Endothelial cell of umbilical vein (primary cell): ENCODE measurements at regions not wholly inside any gene's neighbourhood (a gene's known extent, or its start where the extent isn't known, plus 50 kb on each side); places are given as distances from the start of the nearest gene placed in this dataset.

ENCODE experiments used
- BruUV-seq: library from RNA; stranded (reverse); fragments of 400-500 nt; replicated peaks from 2 replicates; lab custom pipeline; 2021; lab: Mats Ljungman, UMichigan
- CTCF ChIA-PET: fragments of 300-600, 350-600 bp; sonication (Branson Sonifier 250); formaldehyde crosslinking; loops from one replicate; lab custom pipeline; 2021; ENCODE audit warnings: antibody characterized with exemption, inconsistent platforms; lab: Charles Lee
- POLR2A ChIA-PET: fragments of 300-600, 350-600 bp; sonication (Branson Sonifier 250); formaldehyde crosslinking; loops from one replicate; lab custom pipeline; 2021; ENCODE audit warnings: antibody characterized with exemption, inconsistent platforms; lab: Charles Lee
- DNase-seq: peaks from one replicate; pipeline ENCODE4 v3.0.0-alpha.2; 2011; ENCODE audit warnings: low read depth, low spot score
- FAIRE-seq: peaks from 2 replicates; lab custom pipeline; 2011; peaks lifted over from hg19 to GRCh38; lab: Jason Lieb, UNC
- H2AFZ ChIP-seq: 2 replicates; pipeline ENCODE4 v1.6.0; 2012; ENCODE audit warnings: low read depth, low read length, control low read depth, inconsistent platforms
- H3K27ac ChIP-seq: 2 replicates; pipeline ENCODE4 v1.5.1; 2011; ENCODE audit warnings: low read depth, mild to moderate bottlenecking, control low read depth, low read length, moderate library complexity; ENCODE audit not compliant: insufficient read depth
- H3K27me3 ChIP-seq, 2 experiments: 2 replicates each; pipeline versions ENCODE4 v1.6.0 to v1.6.1; 2011; ENCODE audit warnings: low read length in 2 of 2, mixed read lengths in 1 of 2; ENCODE audit not compliant: control insufficient read depth in 2 of 2, insufficient read depth in 2 of 2
- H3K36me3 ChIP-seq, 2 experiments: 2 replicates in 1 of 2; 3 replicates in 1 of 2; pipeline ENCODE4 v1.5.1; 2011; ENCODE audit warnings: low read length in 2 of 2, mild to moderate bottlenecking in 1 of 2, moderate library complexity in 1 of 2; ENCODE audit not compliant: control insufficient read depth in 2 of 2, insufficient read depth in 2 of 2; ENCODE audit errors: extremely low read depth in 1 of 2
- H3K4me1 ChIP-seq: 3 replicates; pipeline ENCODE4 v1.5.1; 2011; ENCODE audit warnings: mild to moderate bottlenecking, low read length; ENCODE audit not compliant: control insufficient read depth, insufficient read depth; ENCODE audit errors: extremely low read depth
- H3K4me2 ChIP-seq: 2 replicates; pipeline ENCODE4 v1.6.1; 2011; ENCODE audit warnings: low read length, control low read depth, mixed read lengths; ENCODE audit not compliant: insufficient read depth
- H3K4me3 ChIP-seq, 3 experiments: fragments of 200-600 bp in 1 of 3; sonication (generic), shearing (Covaris generic) in 1 of 3; replicated peaks in 1 of 3; 2 replicates each; pipeline ENCODE4 v1.5.1; 2011 to 2016; ENCODE audit warnings: control low read depth in 3 of 3, low read length in 3 of 3, mild to moderate bottlenecking in 2 of 3, inconsistent platforms in 1 of 3, low read depth in 1 of 3, moderate library complexity in 1 of 3; ENCODE audit not compliant: insufficient read depth in 1 of 3
- H3K79me2 ChIP-seq: 2 replicates; pipeline ENCODE4 v1.6.0; 2012; ENCODE audit warnings: low read length, inconsistent platforms; ENCODE audit not compliant: control insufficient read depth, insufficient read depth
- H3K9ac ChIP-seq: replicated peaks from 2 replicates; pipeline ENCODE3; 2011; ENCODE audit warnings: low read length, control low read depth; ENCODE audit not compliant: insufficient read depth; ENCODE audit errors: extremely low read depth
- H3K9me1 ChIP-seq: replicated peaks from 3 replicates; pipeline ENCODE4 v1.6.0; 2011; ENCODE audit warnings: mild to moderate bottlenecking, low read length; ENCODE audit not compliant: control insufficient read depth, insufficient read depth; ENCODE audit errors: extremely low read depth
- H3K9me3 ChIP-seq: replicated peaks from 2 replicates; pipeline ENCODE4 v1.5.1; 2012; ENCODE audit warnings: low read length, inconsistent platforms; ENCODE audit not compliant: control insufficient read depth, insufficient read depth
- H4K20me1 ChIP-seq: replicated peaks from 2 replicates; pipeline ENCODE3; 2011; ENCODE audit warnings: mild to moderate bottlenecking, low read length; ENCODE audit not compliant: control insufficient read depth, insufficient read depth; ENCODE audit errors: extremely low read depth
- EZH2 ChIP-seq: IDR thresholded peaks from 2 replicates; pipeline ENCODE4 v1.6.1; 2012; ENCODE audit warnings: borderline replicate concordance, low read depth, mild to moderate bottlenecking, moderate library complexity, low read length, inconsistent platforms; ENCODE audit not compliant: severe bottlenecking
- FOS ChIP-seq: IDR thresholded peaks from 2 replicates; pipeline ENCODE4 v1.6.1; 2011; ENCODE audit warnings: mild to moderate bottlenecking, low read length, moderate library complexity, borderline replicate concordance; ENCODE audit not compliant: insufficient read depth
- GATA2 ChIP-seq: IDR thresholded peaks from 2 replicates; pipeline ENCODE4 v1.7.0; 2011; ENCODE audit warnings: low read depth, mild to moderate bottlenecking, moderate library complexity, mixed read lengths, low read length; ENCODE audit not compliant: insufficient read length, insufficient read depth
- JUN ChIP-seq: IDR thresholded peaks from 2 replicates; pipeline ENCODE4 v1.6.1; 2011; ENCODE audit warnings: borderline replicate concordance, low read depth; ENCODE audit not compliant: insufficient read length, insufficient read depth
- MYC ChIP-seq: IDR thresholded peaks from one replicate; pipeline ENCODE4 v1.6.1; 2011; ENCODE audit warnings: mild to moderate bottlenecking, low read depth, low read length
- POLR2A ChIP-seq: IDR thresholded peaks from 2 replicates; pipeline ENCODE4 v1.6.1; 2012; ENCODE audit warnings: low read depth, mild to moderate bottlenecking, control low read depth, low read length
- POLR2AphosphoS5 ChIP-seq: IDR thresholded peaks from 2 replicates; pipeline ENCODE4 v1.6.1; 2012; ENCODE audit warnings: low read depth, mild to moderate bottlenecking, control low read depth, low read length, moderate library complexity; ENCODE audit not compliant: insufficient read depth
- dilution Hi-C: fragments of 300-500 bp; cut with MboI; formaldehyde crosslinking; loops from one replicate; pipeline ENCODE4 v1.15.0; 2019; ENCODE audit warnings: low sequenced_read_pairs; ENCODE audit not compliant: extremely low pct_ligation_motif_present
- intact Hi-C: fragments of 100-400 bp; cut with micrococcal nuclease; formaldehyde crosslinking; loops from one replicate; pipeline ENCODE4 v1.10.0; 2022
- TF ChIP-seq, protein P1 (sequence below): IDR thresholded peaks from 2 replicates; pipeline ENCODE4 v1.6.1; 2011; ENCODE audit not compliant: insufficient read depth, insufficient read length
- TF ChIP-seq, protein P2 (sequence below), 2 donors: IDR thresholded peaks; 1 replicate in 1 of 2; 2 replicates in 1 of 2; pipeline ENCODE4 v1.5.1; 2011; ENCODE audit warnings: low read length in 2 of 2, mild to moderate bottlenecking in 2 of 2, moderate library complexity in 2 of 2, control low read depth in 1 of 2, inconsistent platforms in 1 of 2, low read depth in 1 of 2; ENCODE audit not compliant: insufficient read depth in 1 of 2; ENCODE audit errors: extremely low read depth in 1 of 2

DNA sequence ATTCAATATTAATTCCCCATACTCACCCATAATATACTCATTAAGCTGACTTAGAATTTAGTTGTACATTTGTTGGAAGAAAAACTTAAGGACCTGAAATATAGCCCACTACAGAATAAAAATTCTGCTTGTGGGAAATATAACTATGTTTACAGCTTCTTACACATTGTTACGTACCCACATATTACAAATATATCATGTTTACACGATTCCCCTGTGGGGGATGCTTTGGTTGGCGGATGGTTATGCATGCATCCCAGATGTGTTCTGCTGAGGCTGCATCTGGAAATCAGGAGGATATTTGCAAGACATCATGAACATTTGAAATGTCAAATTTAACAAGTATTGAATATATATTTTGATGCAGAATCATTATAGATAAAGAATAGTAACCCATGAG lies 79.5 kb upstream of the KL start:
- POLR2A ChIA-PET: no interaction called here
- dilution Hi-C loops (no loop called here), intact Hi-C loops (no loop called here)
- H3K79me2 ChIP-seq: no peaks in the 10 kb centered on the region
- no TSS peak for BruUV-seq
- no peak overlapping the region for H3K4me2 ChIP-seq
- no peaks in the 10 kb centered on the region for H4K20me1 ChIP-seq
- no peak for TF ChIP-seq MYC
- no peak for TF ChIP-seq JUN
- TF ChIP-seq, protein P1, sequence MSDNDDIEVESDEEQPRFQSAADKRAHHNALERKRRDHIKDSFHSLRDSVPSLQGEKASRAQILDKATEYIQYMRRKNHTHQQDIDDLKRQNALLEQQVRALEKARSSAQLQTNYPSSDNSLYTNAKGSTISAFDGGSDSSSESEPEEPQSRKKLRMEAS: no peak
- no peak for TF ChIP-seq POLR2A
- TF ChIP-seq GATA2: no peak
- TF ChIP-seq FOS: no peak
- TF ChIP-seq POLR2AphosphoS5: no peak
- FAIRE-seq (no peak), DNase-seq (no peak)
- H3K9ac ChIP-seq: no peak overlapping the region
- no peaks in the 10 kb centered on the region for H3K4me1 ChIP-seq
- no peak overlapping the region for H2AFZ ChIP-seq
- no peaks in the 10 kb centered on the region for H3K36me3 ChIP-seq
- H3K9me3 ChIP-seq: no peaks in the 10 kb centered on the region
- no peaks in the 10 kb centered on the region for H3K9me1 ChIP-seq
- H3K27me3 ChIP-seq: peaks cover 21 to 26% of the 10 kb centered on the region in 2 experiments
- H3K27ac ChIP-seq: no peak overlapping the region
- H3K4me3 ChIP-seq: no peak overlapping the region
- CTCF ChIA-PET: no interaction called here

DNA sequence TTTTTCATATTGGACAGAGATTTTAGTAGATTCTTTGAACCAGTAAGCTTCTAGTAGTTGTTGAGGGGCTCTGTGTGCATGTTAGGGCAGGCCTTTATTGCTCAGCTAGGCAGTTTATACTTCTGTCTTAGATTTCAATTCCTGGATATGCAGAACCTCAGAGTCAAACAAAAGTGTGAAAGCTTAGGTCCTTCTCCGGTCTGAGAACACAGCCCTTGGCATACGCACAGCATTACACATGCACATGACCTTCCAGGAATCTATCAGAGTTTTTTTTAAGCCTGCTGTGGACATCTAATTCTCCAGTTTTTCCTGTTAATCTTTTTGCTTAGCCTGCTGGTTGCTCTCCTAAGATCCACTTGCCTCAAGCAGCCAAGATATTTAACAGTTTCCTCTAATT lies 77.9 kb upstream of the KL start:
- Histone ChIP-seq H3K79me2 (no peaks in the 10 kb centered on the region), H3K27ac (no peak overlapping the region), H3K4me2 (no peak overlapping the region), H3K9me3 (no peaks in the 10 kb centered on the region), H4K20me1 (no peaks in the 10 kb centered on the region), H3K4me3 (no peak overlapping the region), H2AFZ (no peak overlapping the region), H3K9me1 (no peaks in the 10 kb centered on the region), H3K9ac (no peak overlapping the region), H3K36me3 (no peaks in the 10 kb centered on the region), H3K27me3 (peaks cover 18 to 19% of the 10 kb centered on the region in 2 experiments), H3K4me1 (no peaks in the 10 kb centered on the region)
- ChIA-PET CTCF (interaction anchor here (1.6 kb wide), 1 partner anchor 13 kb away, joined by 3 read pairs; no protein-coding TSS in a partner anchor), POLR2A (no interaction called here)
- DNase-seq: no peak
- TF ChIP-seq FOS (no peak), POLR2AphosphoS5 (no peak), MYC (no peak), EZH2 (no peak), GATA2 (no peak), POLR2A (no peak), JUN (no peak)
- TF ChIP-seq, protein P2, sequence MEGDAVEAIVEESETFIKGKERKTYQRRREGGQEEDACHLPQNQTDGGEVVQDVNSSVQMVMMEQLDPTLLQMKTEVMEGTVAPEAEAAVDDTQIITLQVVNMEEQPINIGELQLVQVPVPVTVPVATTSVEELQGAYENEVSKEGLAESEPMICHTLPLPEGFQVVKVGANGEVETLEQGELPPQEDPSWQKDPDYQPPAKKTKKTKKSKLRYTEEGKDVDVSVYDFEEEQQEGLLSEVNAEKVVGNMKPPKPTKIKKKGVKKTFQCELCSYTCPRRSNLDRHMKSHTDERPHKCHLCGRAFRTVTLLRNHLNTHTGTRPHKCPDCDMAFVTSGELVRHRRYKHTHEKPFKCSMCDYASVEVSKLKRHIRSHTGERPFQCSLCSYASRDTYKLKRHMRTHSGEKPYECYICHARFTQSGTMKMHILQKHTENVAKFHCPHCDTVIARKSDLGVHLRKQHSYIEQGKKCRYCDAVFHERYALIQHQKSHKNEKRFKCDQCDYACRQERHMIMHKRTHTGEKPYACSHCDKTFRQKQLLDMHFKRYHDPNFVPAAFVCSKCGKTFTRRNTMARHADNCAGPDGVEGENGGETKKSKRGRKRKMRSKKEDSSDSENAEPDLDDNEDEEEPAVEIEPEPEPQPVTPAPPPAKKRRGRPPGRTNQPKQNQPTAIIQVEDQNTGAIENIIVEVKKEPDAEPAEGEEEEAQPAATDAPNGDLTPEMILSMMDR (IDR thresholded peaks at IDR 0.05; ENCODE audit: extremely low read depth in 1 of 2, insufficient read depth in 1 of 2, low read depth in 1 of 2, low read length in 2 of 2): no peak
- TF ChIP-seq, protein P1: no peak
- dilution Hi-C loops: no loop called here
- BruUV-seq: no TSS peak
- FAIRE-seq: no peak
- intact Hi-C loops: no loop called here
